KMS-11 (cell line): ENCODE measurements at regions not wholly inside any gene's neighbourhood (a gene's known extent, or its start where the extent isn't known, plus 50 kb on each side); places are given as distances from the start of the nearest gene placed in this dataset.

Source experiments
- H2AFZ ChIP-seq: fragments of 200-600 bp; sonication (generic); 2 replicates; pipeline ENCODE4 v1.6.1; 2016; ENCODE audit warnings: antibody characterized with exemption, mixed run types, low read depth
- H3K27ac ChIP-seq: fragments of 200-600 bp; sonication (generic); 2 replicates; pipeline ENCODE4 v1.6.1; 2016; ENCODE audit warnings: mild to moderate bottlenecking, mixed run types
- H3K27me3 ChIP-seq: fragments of 200-600 bp; sonication (generic); 2 replicates; pipeline ENCODE4 v1.6.1; 2017; ENCODE audit warnings: mild to moderate bottlenecking, low read depth, mixed run types, moderate library complexity; ENCODE audit not compliant: insufficient read depth
- H3K36me3 ChIP-seq: fragments of 200-600 bp; sonication (generic); 2 replicates; pipeline ENCODE4 v1.6.1; 2017; ENCODE audit warnings: mild to moderate bottlenecking, mixed run types; ENCODE audit not compliant: insufficient read depth
- H3K4me1 ChIP-seq: fragments of 200-600 bp; sonication (generic); 2 replicates; pipeline ENCODE4 v1.6.1; 2016; ENCODE audit warnings: mild to moderate bottlenecking, low read depth, mixed run types; ENCODE audit not compliant: poor library complexity, severe bottlenecking
- H3K4me2 ChIP-seq: fragments of 200-600 bp; sonication (generic); 2 replicates; pipeline ENCODE4 v1.7.0; 2016; ENCODE audit warnings: mild to moderate bottlenecking, mixed run types
- H3K4me3 ChIP-seq: fragments of 200-600 bp; sonication (generic); IDR thresholded peaks from 2 replicates; pipeline ENCODE4 v1.6.1; 2017; ENCODE audit warnings: low read depth, low read length, mixed read lengths; ENCODE audit not compliant: insufficient read depth
- H3K79me2 ChIP-seq: fragments of 200-600 bp; sonication (generic); 2 replicates; pipeline ENCODE4 v1.6.1; 2016; ENCODE audit warnings: low read depth, mixed run types; ENCODE audit not compliant: insufficient read depth
- H3K9ac ChIP-seq: fragments of 200-600 bp; sonication (generic); 2 replicates; pipeline ENCODE4 v1.6.1; 2016; ENCODE audit warnings: mild to moderate bottlenecking, mixed run types
- H4K20me1 ChIP-seq: fragments of 200-600 bp; sonication (generic); 2 replicates; pipeline ENCODE4 v1.6.1; 2016; ENCODE audit warnings: mild to moderate bottlenecking, mixed run types; ENCODE audit not compliant: insufficient read depth
- TF ChIP-seq, protein P1 (sequence below): fragments of 200-600 bp; sonication (generic); conservative IDR thresholded peaks from 2 replicates; pipeline ENCODE4 v1.6.1; 2017; ENCODE audit warnings: low read depth, mild to moderate bottlenecking, antibody characterized with exemption, low read length, moderate library complexity, mixed read lengths

DNA sequence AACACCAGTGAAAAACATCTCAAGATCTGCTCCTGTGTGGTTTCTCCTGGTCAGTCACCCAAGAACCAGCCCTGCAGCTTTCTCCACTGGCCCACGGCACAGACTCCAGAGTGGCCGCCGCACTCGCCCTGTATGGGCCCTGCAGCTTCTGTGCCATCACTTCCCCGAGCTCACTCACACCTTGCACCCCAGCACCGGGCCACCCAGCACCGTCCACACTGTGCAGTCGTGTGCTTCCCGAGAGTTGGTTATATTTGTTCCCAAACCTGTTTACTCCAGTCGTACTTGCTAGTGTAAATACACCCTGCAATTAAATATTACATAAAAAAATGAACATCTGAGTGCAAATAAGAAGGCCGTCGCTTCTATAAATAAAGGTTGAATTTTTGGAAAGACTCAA lies 341.7 kb downstream of the CDH26 start:
- Histone ChIP-seq H3K27me3 (no peaks in the 10 kb centered on the region), H3K4me2 (no peak overlapping the region), H3K4me3 (no peak overlapping the region), H3K36me3 (no peaks in the 10 kb centered on the region), H3K79me2 (no peaks in the 10 kb centered on the region), H4K20me1 (no peaks in the 10 kb centered on the region), H2AFZ (no peak overlapping the region), H3K27ac (no peak overlapping the region), H3K9ac (no peak overlapping the region), H3K4me1 (no peaks in the 10 kb centered on the region)
- TF ChIP-seq, protein P1, sequence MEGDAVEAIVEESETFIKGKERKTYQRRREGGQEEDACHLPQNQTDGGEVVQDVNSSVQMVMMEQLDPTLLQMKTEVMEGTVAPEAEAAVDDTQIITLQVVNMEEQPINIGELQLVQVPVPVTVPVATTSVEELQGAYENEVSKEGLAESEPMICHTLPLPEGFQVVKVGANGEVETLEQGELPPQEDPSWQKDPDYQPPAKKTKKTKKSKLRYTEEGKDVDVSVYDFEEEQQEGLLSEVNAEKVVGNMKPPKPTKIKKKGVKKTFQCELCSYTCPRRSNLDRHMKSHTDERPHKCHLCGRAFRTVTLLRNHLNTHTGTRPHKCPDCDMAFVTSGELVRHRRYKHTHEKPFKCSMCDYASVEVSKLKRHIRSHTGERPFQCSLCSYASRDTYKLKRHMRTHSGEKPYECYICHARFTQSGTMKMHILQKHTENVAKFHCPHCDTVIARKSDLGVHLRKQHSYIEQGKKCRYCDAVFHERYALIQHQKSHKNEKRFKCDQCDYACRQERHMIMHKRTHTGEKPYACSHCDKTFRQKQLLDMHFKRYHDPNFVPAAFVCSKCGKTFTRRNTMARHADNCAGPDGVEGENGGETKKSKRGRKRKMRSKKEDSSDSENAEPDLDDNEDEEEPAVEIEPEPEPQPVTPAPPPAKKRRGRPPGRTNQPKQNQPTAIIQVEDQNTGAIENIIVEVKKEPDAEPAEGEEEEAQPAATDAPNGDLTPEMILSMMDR = no peak

DNA sequence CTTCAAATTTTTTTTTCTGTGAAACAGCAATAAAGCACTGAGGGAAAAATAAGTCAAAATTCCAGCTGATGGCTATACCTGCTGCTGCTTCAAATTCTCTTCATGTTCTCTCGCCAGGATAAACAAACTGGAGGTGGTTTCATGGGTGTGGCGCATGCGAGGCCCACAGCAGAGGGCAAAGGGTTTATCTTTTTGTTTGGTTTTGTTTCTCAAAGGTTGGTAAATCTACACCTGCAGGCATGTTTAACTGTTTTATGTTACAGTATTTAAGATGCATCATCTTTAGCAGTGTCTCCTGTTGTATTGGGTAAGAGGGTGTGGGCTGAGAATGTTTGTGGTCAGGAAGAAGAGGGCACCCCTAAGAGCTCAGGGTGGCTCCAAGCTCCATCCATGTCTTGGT lies 342.2 kb downstream of the CDH26 start:
- H4K20me1 ChIP-seq = no peaks in the 10 kb centered on the region
- no peak overlapping the region for H3K27ac ChIP-seq
- no peaks in the 10 kb centered on the region for H3K36me3 ChIP-seq
- H3K4me1 ChIP-seq = no peaks in the 10 kb centered on the region
- no peaks in the 10 kb centered on the region for H3K27me3 ChIP-seq
- TF ChIP-seq, protein P1 = no peak
- H3K4me2 ChIP-seq = no peak overlapping the region
- H3K4me3 ChIP-seq = no peak overlapping the region
- no peak overlapping the region for H3K9ac ChIP-seq
- no peaks in the 10 kb centered on the region for H3K79me2 ChIP-seq
- H2AFZ ChIP-seq = no peak overlapping the region

DNA sequence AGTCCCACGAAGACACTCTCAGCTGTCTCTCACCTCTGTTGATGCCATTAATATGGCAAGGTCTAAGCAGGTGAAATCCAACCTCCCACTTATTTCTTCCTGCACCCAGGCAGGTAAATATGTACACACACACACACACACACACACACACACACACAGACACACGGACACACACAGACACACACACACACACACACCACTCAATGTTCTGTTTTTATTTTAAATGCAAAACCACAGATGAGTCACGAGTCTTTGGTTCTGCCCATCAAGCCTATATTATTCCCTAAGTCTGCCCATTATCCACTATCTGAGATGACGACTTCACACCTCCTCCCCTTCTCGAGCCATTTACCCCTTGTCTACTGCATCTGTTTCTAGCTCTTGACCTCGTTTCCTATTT lies 344.7 kb downstream of the CDH26 start:
- no peak overlapping the region for H3K27ac ChIP-seq
- H4K20me1 ChIP-seq = no peaks in the 10 kb centered on the region
- no peaks in the 10 kb centered on the region for H3K79me2 ChIP-seq
- no peaks in the 10 kb centered on the region for H3K4me1 ChIP-seq
- no peaks in the 10 kb centered on the region for H3K36me3 ChIP-seq
- no peak overlapping the region for H3K9ac ChIP-seq
- H3K4me3 ChIP-seq = no peak overlapping the region
- TF ChIP-seq, protein P1 = no peak
- no peak overlapping the region for H3K4me2 ChIP-seq
- H3K27me3 ChIP-seq = no peaks in the 10 kb centered on the region
- H2AFZ ChIP-seq = no peak overlapping the region

DNA sequence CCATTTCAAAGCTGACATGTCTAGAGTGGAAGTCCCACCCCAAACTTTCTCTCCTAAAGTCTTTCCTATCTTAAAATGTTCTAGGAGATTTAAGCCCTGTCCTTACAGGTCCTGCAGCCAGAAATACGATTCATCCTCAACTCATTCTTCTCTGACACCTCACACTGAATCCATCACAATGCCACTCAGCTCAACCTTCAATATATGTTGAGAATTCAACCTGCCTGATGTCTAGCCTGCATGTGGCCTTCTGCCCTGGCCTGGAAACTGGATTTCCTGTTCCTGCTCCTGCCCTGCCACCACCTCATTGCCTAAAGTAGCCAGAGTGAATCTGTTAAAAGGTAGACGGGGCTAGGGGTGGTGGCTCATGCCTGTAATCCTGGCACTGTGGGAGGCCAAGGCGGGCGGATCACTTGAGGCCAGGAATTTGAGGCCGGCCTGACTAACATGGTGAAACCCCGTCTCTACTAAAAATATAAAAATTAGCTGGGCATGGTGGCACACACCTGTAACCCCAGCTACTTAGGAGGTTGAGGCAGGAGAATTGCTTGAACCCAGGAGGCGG lies 345.9 kb downstream of the CDH26 start:
- TF ChIP-seq, protein P1 = no peak
- Histone ChIP-seq H2AFZ (no peak overlapping the region), H3K79me2 (no peaks in the 10 kb centered on the region), H3K4me1 (no peaks in the 10 kb centered on the region), H3K4me2 (no peak overlapping the region), H3K27ac (no peak overlapping the region), H3K27me3 (no peaks in the 10 kb centered on the region), H3K36me3 (no peaks in the 10 kb centered on the region), H3K4me3 (no peak overlapping the region), H3K9ac (no peak overlapping the region), H4K20me1 (no peaks in the 10 kb centered on the region)
